HG02943 (cell line): ENCODE measurements at regions not wholly inside any gene's neighbourhood (a gene's known extent, or its start where the extent isn't known, plus 50 kb on each side); places are given as distances from the start of the nearest gene placed in this dataset.

Experiments
- ATAC-seq: cut with Tn5 transposase; IDR thresholded peaks from one replicate; pipeline ENCODE4 v1.9.1; 2021; ENCODE audit warnings: mild to moderate bottlenecking, low read depth, moderate library complexity; ENCODE audit not compliant: unreplicated experiment

GRCh38 chr4:100574607-100575006 lies 56.8 kb upstream of the EMCN start:
- ATAC-seq: no peak

- no peak for ATAC-seq
These were observed 51.4 kb upstream of the EMCN start for GRCh38 chr4:100569196-100569595.
